ENCODE measurements at regions not wholly inside any gene's neighbourhood (a gene's known extent, or its start where the extent isn't known, plus 50 kb on each side); places are given as distances from the start of the nearest gene placed in this dataset.

GRCh38 chr15:97101572-97101971 is 771.1 kb downstream of the NR2F2 start:
- TF ChIP-seq, protein P1, sequence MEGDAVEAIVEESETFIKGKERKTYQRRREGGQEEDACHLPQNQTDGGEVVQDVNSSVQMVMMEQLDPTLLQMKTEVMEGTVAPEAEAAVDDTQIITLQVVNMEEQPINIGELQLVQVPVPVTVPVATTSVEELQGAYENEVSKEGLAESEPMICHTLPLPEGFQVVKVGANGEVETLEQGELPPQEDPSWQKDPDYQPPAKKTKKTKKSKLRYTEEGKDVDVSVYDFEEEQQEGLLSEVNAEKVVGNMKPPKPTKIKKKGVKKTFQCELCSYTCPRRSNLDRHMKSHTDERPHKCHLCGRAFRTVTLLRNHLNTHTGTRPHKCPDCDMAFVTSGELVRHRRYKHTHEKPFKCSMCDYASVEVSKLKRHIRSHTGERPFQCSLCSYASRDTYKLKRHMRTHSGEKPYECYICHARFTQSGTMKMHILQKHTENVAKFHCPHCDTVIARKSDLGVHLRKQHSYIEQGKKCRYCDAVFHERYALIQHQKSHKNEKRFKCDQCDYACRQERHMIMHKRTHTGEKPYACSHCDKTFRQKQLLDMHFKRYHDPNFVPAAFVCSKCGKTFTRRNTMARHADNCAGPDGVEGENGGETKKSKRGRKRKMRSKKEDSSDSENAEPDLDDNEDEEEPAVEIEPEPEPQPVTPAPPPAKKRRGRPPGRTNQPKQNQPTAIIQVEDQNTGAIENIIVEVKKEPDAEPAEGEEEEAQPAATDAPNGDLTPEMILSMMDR (IDR thresholded peaks at IDR 0.05; ENCODE audit: low read depth, low read length, poor library complexity, severe bottlenecking) = no peak
- TF ChIP-seq EZH2phosphoT487 (IDR thresholded peaks at IDR 0.05; ENCODE audit: borderline replicate concordance, low read length) = no peak
